Suprapubic skin (tissue), 4 donors: ENCODE measurements at regions not wholly inside any gene's neighbourhood (a gene's known extent, or its start where the extent isn't known, plus 50 kb on each side); places are given as distances from the start of the nearest gene placed in this dataset.

Experiments
- DNase-seq, 2 donors: peaks; one replicate each; pipeline ENCODE4 v3.0.0-alpha.2; 2019; ENCODE audit warnings: low spot score in 2 of 2
- H3K27ac ChIP-seq: fragments of 200-600 bp; sonication (generic); one replicate; pipeline ENCODE4 v1.5.1; 2019
- H3K27me3 ChIP-seq: fragments of 200-600 bp; sonication (generic); one replicate; pipeline ENCODE4 v1.5.1; 2019
- H3K36me3 ChIP-seq: fragments of 200-600 bp; sonication (generic); one replicate; pipeline ENCODE4 v1.5.1; 2019
- H3K4me1 ChIP-seq: fragments of 200-600 bp; sonication (generic); one replicate; pipeline ENCODE4 v1.5.1; 2019
- H3K4me3 ChIP-seq: fragments of 200-600 bp; sonication (generic); one replicate; pipeline ENCODE4 v1.5.1; 2019; ENCODE audit warnings: mild to moderate bottlenecking
- H3K9me3 ChIP-seq: fragments of 200-600 bp; sonication (generic); one replicate; pipeline ENCODE4 v1.5.1; 2019
- CTCF ChIP-seq, 2 donors: fragments of 200-600 bp in 1 of 2; fragments of 450-650 bp in 1 of 2; sonication (generic) in 1 of 2; IDR thresholded peaks; one replicate each; pipeline ENCODE4 v1.5.1; 2016 to 2019; ENCODE audit warnings: antibody characterized with exemption in 2 of 2, mild to moderate bottlenecking in 1 of 2, moderate library complexity in 1 of 2
- EP300 ChIP-seq: sonication (generic); formaldehyde crosslinking; IDR thresholded peaks from one replicate; pipeline ENCODE4 v1.6.1; 2017; ENCODE audit warnings: antibody characterized with exemption
- POLR2A ChIP-seq, 2 donors: fragments of 450-650 bp; IDR thresholded peaks; one replicate each; pipeline ENCODE4 v1.6.1; 2017; ENCODE audit warnings: antibody characterized with exemption in 2 of 2, mild to moderate bottlenecking in 2 of 2, moderate library complexity in 2 of 2
- POLR2AphosphoS5 ChIP-seq, 3 donors: sonication (generic); formaldehyde crosslinking; IDR thresholded peaks; one replicate each; pipeline ENCODE4 v1.6.1; 2017; ENCODE audit warnings: antibody characterized with exemption in 3 of 3
- WGBS: methylation state at CpG from one replicate; pipeline ENCODE4 v1.1.5; 2018; 5-methylcytosine and 5-hydroxymethylcytosine counted together

GRCh38 chr18:51643483-51643882 lies 446.0 kb upstream of the MEX3C start:
- H3K4me3 ChIP-seq = no peak overlapping the region
- no peak for TF ChIP-seq POLR2A (IDR thresholded peaks at IDR 0.05)
- TF ChIP-seq CTCF (IDR thresholded peaks at IDR 0.05) = no peak
- no peak for TF ChIP-seq EP300
- no peak for TF ChIP-seq POLR2AphosphoS5 (IDR thresholded peaks at IDR 0.05)
- H3K4me1 ChIP-seq = no peaks in the 10 kb centered on the region
- no peak overlapping the region for H3K27ac ChIP-seq
- 87% methylated on average over 2 of the region's 2 CpGs for WGBS
- DNase-seq = no peak
- H3K27me3 ChIP-seq = no peaks in the 10 kb centered on the region
- no peaks in the 10 kb centered on the region for H3K36me3 ChIP-seq
- H3K9me3 ChIP-seq = no peaks in the 10 kb centered on the region

DNA sequence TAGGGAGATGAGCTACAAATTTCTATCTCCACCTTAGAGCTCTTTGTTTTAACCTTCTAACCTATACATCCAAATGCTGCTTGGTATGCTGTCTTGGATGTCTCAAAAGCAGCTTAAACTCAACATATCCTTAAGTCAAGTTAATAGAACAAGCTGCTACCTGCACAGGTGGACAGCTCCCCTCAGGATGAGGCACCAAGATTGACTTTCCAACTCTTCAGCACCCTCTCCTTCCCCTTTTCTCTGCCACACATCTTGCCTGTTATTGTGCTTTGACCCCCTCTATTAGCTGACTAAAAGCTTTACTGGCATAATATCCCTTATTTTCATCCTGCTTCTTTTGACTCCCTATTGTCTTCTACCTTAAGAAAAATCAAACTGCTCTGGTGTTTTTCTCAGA lies 448.1 kb upstream of the MEX3C start:
- H3K27ac ChIP-seq = no peak overlapping the region
- no peaks in the 10 kb centered on the region for H3K36me3 ChIP-seq
- DNase-seq = no peak
- H3K4me3 ChIP-seq = no peak overlapping the region
- TF ChIP-seq POLR2A (IDR thresholded peaks at IDR 0.05) = no peak
- TF ChIP-seq EP300 = no peak
- TF ChIP-seq POLR2AphosphoS5 (IDR thresholded peaks at IDR 0.05) = no peak
- no peak for TF ChIP-seq CTCF (IDR thresholded peaks at IDR 0.05)
- H3K27me3 ChIP-seq = no peaks in the 10 kb centered on the region
- no peaks in the 10 kb centered on the region for H3K4me1 ChIP-seq
- H3K9me3 ChIP-seq = no peaks in the 10 kb centered on the region

GRCh38 chr18:51647346-51647745 lies 449.9 kb upstream of the MEX3C start:
- no peak for DNase-seq
- no peak for TF ChIP-seq POLR2AphosphoS5 (IDR thresholded peaks at IDR 0.05)
- TF ChIP-seq POLR2A (IDR thresholded peaks at IDR 0.05) = no peak
- no peak for TF ChIP-seq EP300
- TF ChIP-seq CTCF (IDR thresholded peaks at IDR 0.05) = no peak
- WGBS = 83% methylated on average over 1 of the region's 1 CpG
- Histone ChIP-seq H3K4me1 (no peaks in the 10 kb centered on the region), H3K9me3 (no peaks in the 10 kb centered on the region), H3K27me3 (no peaks in the 10 kb centered on the region), H3K4me3 (no peak overlapping the region), H3K27ac (no peak overlapping the region), H3K36me3 (no peaks in the 10 kb centered on the region)

- Histone ChIP-seq H3K27ac (no peak overlapping the region), H3K9me3 (no peaks in the 10 kb centered on the region), H3K4me3 (no peak overlapping the region), H3K36me3 (no peaks in the 10 kb centered on the region), H3K4me1 (no peaks in the 10 kb centered on the region), H3K27me3 (no peaks in the 10 kb centered on the region)
- no peak for DNase-seq
- 69% methylated on average over 2 of the region's 2 CpGs for WGBS
- no peak for TF ChIP-seq EP300
These were observed 450.5 kb upstream of the MEX3C start for GRCh38 chr18:51647942-51648341.

- no peaks in the 10 kb centered on the region for H3K27me3 ChIP-seq
- H3K9me3 ChIP-seq = no peaks in the 10 kb centered on the region
- no peaks in the 10 kb centered on the region for H3K4me1 ChIP-seq
- DNase-seq = no peak
- no peak overlapping the region for H3K27ac ChIP-seq
- TF ChIP-seq EP300 (no peak), POLR2A (IDR thresholded peaks at IDR 0.05) (no peak), CTCF (IDR thresholded peaks at IDR 0.05) (no peak)
- H3K36me3 ChIP-seq = no peaks in the 10 kb centered on the region
- WGBS = 64% methylated on average over 1 of the region's 1 CpG
- H3K4me3 ChIP-seq = no peak overlapping the region
These were observed 452.3 kb upstream of the MEX3C start for GRCh38 chr18:51649796-51650195.

DNA sequence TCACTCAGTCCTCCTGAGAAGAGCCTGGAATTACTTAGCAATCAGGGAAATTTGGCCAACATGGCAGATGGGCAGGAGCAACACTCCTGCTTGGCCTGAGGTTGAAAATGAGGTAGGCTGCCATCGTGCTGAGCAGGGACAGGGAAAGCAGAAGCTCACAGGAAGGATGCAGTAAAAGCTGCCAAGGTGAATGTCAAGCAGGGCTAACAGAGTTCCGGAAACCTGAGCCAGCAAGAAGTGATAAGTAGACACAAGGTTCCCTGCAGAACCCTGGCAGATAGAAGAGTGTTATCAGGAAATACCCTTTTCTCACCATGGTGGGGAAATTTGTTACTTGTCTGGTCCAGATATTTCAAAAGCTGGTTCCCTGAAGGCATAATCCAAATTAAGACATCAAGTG lies 454.3 kb upstream of the MEX3C start:
- Histone ChIP-seq H3K36me3 (no peaks in the 10 kb centered on the region), H3K27ac (no peak overlapping the region), H3K27me3 (no peaks in the 10 kb centered on the region), H3K9me3 (no peaks in the 10 kb centered on the region), H3K4me3 (no peak overlapping the region), H3K4me1 (no peaks in the 10 kb centered on the region)
- WGBS = 48% methylated on average over 2 of the region's 2 CpGs
- TF ChIP-seq POLR2A (IDR thresholded peaks at IDR 0.05) (no peak), CTCF (IDR thresholded peaks at IDR 0.05) (no peak), POLR2AphosphoS5 (IDR thresholded peaks at IDR 0.05) (no peak), EP300 (no peak)
- no peak for DNase-seq
